IMR-90 (cell line): ENCODE measurements at regions not wholly inside any gene's neighbourhood (a gene's known extent, or its start where the extent isn't known, plus 50 kb on each side); places are given as distances from the start of the nearest gene placed in this dataset.

Experiments used
- BHLHE40 ChIP-seq: fragments of 150-350 bp; IDR thresholded peaks from 2 replicates; pipeline ENCODE4 v1.6.1; 2016; ENCODE audit warnings: mild to moderate bottlenecking, low read depth, low read length
- CEBPB ChIP-seq: IDR thresholded peaks from 2 replicates; pipeline ENCODE4 v1.6.1; 2012; ENCODE audit warnings: low read depth, low read length, improper control_type of control experiment
- CHD1 ChIP-seq: IDR thresholded peaks from 2 replicates; pipeline ENCODE4 v1.6.1; 2012; ENCODE audit warnings: low read depth, low read length, improper control_type of control experiment
- FOS ChIP-seq: fragments of 150-350 bp; IDR thresholded peaks from 2 replicates; pipeline ENCODE4 v1.6.1; 2016; ENCODE audit warnings: low read depth, low read length
- MAFK ChIP-seq: IDR thresholded peaks from 2 replicates; pipeline ENCODE4 v1.6.1; 2012; ENCODE audit warnings: low read depth, low read length, improper control_type of control experiment
- MAZ ChIP-seq: IDR thresholded peaks from 2 replicates; pipeline ENCODE4 v1.6.1; 2012; ENCODE audit warnings: low read depth, mild to moderate bottlenecking, low read length, improper control_type of control experiment, moderate library complexity, borderline replicate concordance
- MXI1 ChIP-seq: IDR thresholded peaks from 2 replicates; pipeline ENCODE4 v1.6.1; 2012; ENCODE audit warnings: low read depth, mild to moderate bottlenecking, low read length, moderate library complexity, borderline replicate concordance
- POLR2A ChIP-seq: IDR thresholded peaks from 2 replicates; pipeline ENCODE4 v1.6.1; 2012; ENCODE audit warnings: mild to moderate bottlenecking, low read depth, low read length
- RAD21 ChIP-seq: IDR thresholded peaks from 2 replicates; pipeline ENCODE4 v1.6.1; 2012; ENCODE audit warnings: low read length, improper control_type of control experiment
- RFX5 ChIP-seq: IDR thresholded peaks from 2 replicates; pipeline ENCODE4 v1.8.0; 2012; ENCODE audit warnings: low read depth, mild to moderate bottlenecking, low read length, moderate library complexity
- SMC3 ChIP-seq: fragments of 150-350 bp; IDR thresholded peaks from 2 replicates; pipeline ENCODE4 v1.6.1; 2016; ENCODE audit warnings: low read depth, mild to moderate bottlenecking, antibody characterized with exemption, low read length, moderate library complexity
- TF ChIP-seq, protein P1 (sequence below): conservative IDR thresholded peaks from 2 replicates; pipeline ENCODE4 v1.5.1; 2012; ENCODE audit warnings: mild to moderate bottlenecking, low read depth, low read length, improper control_type of control experiment
- TF ChIP-seq, protein P2 (sequence below): fragments of 150-350 bp; IDR thresholded peaks from 2 replicates; pipeline ENCODE4 v1.6.1; 2017; ENCODE audit warnings: mild to moderate bottlenecking, antibody characterized with exemption, low read length, low read depth
- TF ChIP-seq, protein P3 (sequence below): fragments of 150-350 bp; IDR thresholded peaks from 2 replicates; pipeline ENCODE4 v1.6.1; 2016; ENCODE audit warnings: low read depth, mild to moderate bottlenecking, low read length, moderate library complexity, borderline replicate concordance

DNA sequence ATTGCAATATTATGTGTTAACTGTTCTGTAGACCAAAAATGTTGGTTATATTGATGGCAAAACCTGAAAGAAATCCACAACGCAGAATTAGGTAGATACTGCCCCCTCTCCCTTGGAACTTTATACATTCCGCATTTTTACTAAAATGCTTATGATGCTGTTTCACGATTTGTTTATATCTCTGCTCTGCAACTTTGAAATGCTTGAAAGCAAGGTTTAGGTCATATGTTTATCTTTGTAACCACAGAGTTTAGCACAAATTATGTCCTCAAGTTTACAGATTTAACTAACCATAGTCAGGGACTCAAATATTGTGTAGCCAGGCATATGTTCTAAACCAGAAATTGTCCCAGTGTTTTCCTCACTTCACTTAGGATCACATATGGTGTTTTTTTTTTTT is 66.1 kb upstream of the H2AZ1 start:
- TF ChIP-seq, protein P1, sequence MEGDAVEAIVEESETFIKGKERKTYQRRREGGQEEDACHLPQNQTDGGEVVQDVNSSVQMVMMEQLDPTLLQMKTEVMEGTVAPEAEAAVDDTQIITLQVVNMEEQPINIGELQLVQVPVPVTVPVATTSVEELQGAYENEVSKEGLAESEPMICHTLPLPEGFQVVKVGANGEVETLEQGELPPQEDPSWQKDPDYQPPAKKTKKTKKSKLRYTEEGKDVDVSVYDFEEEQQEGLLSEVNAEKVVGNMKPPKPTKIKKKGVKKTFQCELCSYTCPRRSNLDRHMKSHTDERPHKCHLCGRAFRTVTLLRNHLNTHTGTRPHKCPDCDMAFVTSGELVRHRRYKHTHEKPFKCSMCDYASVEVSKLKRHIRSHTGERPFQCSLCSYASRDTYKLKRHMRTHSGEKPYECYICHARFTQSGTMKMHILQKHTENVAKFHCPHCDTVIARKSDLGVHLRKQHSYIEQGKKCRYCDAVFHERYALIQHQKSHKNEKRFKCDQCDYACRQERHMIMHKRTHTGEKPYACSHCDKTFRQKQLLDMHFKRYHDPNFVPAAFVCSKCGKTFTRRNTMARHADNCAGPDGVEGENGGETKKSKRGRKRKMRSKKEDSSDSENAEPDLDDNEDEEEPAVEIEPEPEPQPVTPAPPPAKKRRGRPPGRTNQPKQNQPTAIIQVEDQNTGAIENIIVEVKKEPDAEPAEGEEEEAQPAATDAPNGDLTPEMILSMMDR = no peak
- TF ChIP-seq POLR2A = no peak
- no peak for TF ChIP-seq CHD1
- TF ChIP-seq SMC3 = no peak
- TF ChIP-seq MAFK = peak; percentile 79
- TF ChIP-seq RFX5 = no peak
- no peak for TF ChIP-seq BHLHE40
- no peak for TF ChIP-seq MXI1
- TF ChIP-seq, protein P2, sequence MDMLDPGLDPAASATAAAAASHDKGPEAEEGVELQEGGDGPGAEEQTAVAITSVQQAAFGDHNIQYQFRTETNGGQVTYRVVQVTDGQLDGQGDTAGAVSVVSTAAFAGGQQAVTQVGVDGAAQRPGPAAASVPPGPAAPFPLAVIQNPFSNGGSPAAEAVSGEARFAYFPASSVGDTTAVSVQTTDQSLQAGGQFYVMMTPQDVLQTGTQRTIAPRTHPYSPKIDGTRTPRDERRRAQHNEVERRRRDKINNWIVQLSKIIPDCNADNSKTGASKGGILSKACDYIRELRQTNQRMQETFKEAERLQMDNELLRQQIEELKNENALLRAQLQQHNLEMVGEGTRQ = no peak
- TF ChIP-seq RAD21 = no peak
- TF ChIP-seq, protein P3, sequence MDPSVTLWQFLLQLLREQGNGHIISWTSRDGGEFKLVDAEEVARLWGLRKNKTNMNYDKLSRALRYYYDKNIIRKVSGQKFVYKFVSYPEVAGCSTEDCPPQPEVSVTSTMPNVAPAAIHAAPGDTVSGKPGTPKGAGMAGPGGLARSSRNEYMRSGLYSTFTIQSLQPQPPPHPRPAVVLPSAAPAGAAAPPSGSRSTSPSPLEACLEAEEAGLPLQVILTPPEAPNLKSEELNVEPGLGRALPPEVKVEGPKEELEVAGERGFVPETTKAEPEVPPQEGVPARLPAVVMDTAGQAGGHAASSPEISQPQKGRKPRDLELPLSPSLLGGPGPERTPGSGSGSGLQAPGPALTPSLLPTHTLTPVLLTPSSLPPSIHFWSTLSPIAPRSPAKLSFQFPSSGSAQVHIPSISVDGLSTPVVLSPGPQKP = no peak
- TF ChIP-seq CEBPB = peak; percentile 24; the same call in 1 of the 2 replicates
- no peak for TF ChIP-seq FOS
- no peak for TF ChIP-seq MAZ
